ENCODE measurements at regions not wholly inside any gene's neighbourhood (a gene's known extent, or its start where the extent isn't known, plus 50 kb on each side); places are given as distances from the start of the nearest gene placed in this dataset.
"Not testable (repeated sequence)": the region's sequence is repeated elsewhere in the genome, so short reads cannot be mapped to it uniquely, and the experiment has no call there.

DNA sequence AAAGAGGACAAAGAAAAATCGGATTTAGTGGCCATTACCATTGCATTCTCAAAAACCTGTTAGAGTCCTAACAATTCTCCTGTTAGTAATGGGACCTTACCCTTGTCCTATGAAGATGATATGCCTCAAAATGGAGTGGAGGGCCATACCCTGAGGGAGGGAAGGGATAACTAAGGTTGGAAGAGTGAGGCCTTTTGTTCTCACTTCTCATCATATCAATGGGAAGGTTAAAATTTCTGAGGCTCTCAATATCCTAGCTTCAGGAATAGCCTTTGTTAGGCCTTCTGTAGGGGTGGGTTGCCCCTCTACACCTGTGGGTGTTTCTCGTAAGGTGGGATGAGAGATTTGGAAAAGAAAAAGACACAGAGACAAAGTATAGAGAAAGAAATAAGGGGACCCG, 109.4 kb upstream of the SGIP1 start:
- intact Hi-C loops (cut with DNase I); H3K4me3 ChIP-seq; H3K36me3 ChIP-seq; H3K27me3 ChIP-seq; DNase-seq (ENCODE audit: extremely low spot score in 2 of 2); H3K4me1 ChIP-seq; H3K27ac ChIP-seq; H3K9me3 ChIP-seq: not testable (repeated sequence)

DNA sequence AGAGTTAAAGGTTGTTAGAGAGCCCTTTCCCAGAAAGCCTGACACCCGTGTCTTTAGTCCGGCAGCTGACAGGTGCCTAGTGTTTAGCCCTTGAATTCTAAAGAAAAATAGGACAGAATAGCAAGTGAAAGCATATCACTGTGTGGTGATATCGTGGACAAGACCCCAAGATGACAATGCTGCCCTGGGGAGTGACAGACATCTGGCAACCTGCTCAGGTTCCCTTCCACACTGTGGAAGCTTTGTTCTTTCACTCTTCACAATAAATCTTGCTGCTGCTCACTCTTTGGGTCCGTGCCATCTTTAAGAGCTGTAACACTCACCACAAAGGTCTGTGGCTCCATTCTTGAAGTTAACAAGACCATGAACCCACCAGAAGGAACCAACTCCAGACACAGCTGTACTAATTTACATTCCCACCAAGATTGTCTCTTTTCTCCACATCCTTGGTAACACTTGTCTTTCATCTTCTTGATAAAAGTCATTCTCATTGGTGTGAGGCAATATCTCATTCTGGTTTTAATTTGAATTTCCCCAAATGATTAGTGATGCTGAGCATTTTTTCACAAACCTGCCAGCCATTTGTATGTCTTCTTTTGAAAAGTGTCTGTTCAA, 107.6 kb upstream of the SGIP1 start:
- Histone ChIP-seq H3K27me3 (no peaks in the 10 kb centered on the region), H3K4me1 (no peaks in the 10 kb centered on the region), H3K4me3 (no peak overlapping the region), H3K9me3 (no peaks in the 10 kb centered on the region), H3K27ac (no peak overlapping the region), H3K36me3 (no peaks in the 10 kb centered on the region)
- DNase-seq (ENCODE audit: extremely low spot score in 2 of 2) = no peak
- intact Hi-C loops (cut with DNase I) = no loop called here
- no peak for TF ChIP-seq POLR2AphosphoS5 (IDR thresholded peaks at IDR 0.05; ENCODE audit: insufficient read depth in 1 of 2, low read depth in 1 of 2)
- TF ChIP-seq, protein P1, sequence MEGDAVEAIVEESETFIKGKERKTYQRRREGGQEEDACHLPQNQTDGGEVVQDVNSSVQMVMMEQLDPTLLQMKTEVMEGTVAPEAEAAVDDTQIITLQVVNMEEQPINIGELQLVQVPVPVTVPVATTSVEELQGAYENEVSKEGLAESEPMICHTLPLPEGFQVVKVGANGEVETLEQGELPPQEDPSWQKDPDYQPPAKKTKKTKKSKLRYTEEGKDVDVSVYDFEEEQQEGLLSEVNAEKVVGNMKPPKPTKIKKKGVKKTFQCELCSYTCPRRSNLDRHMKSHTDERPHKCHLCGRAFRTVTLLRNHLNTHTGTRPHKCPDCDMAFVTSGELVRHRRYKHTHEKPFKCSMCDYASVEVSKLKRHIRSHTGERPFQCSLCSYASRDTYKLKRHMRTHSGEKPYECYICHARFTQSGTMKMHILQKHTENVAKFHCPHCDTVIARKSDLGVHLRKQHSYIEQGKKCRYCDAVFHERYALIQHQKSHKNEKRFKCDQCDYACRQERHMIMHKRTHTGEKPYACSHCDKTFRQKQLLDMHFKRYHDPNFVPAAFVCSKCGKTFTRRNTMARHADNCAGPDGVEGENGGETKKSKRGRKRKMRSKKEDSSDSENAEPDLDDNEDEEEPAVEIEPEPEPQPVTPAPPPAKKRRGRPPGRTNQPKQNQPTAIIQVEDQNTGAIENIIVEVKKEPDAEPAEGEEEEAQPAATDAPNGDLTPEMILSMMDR (IDR thresholded peaks at IDR 0.05) = no peak
- no peak for TF ChIP-seq POLR2A (IDR thresholded peaks at IDR 0.05)

GRCh38 chr1:66430815-66431214, 103.1 kb upstream of the SGIP1 start:
- intact Hi-C loops (cut with DNase I) = loop anchor here (10.0 kb wide), 1 partner anchor 106 kb away; no protein-coding TSS in a partner anchor
- not testable (repeated sequence) for H3K9me3 ChIP-seq; H3K27me3 ChIP-seq; H3K4me1 ChIP-seq; H3K27ac ChIP-seq; H3K36me3 ChIP-seq; DNase-seq (ENCODE audit: extremely low spot score in 2 of 2); H3K4me3 ChIP-seq

DNA sequence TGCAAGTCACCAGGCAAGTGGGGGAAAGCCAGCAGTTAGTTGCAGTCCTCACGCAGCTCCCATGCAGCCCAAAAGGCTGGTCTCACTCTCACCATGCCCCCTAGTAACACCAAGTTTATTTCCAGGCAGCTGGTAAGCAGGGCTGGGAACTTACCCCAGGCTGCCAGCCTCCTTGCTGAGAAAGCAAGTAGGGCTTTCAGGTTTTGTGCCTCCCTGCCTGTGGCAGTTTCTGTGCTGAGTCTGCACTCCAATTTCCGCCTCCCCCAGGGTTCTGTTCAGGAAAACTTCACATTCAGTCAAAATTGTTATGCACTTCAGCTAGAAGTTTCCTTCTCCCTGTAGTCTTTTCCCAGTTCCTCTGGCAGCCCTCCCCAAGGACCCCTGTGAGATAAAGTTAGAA, 102.0 kb upstream of the SGIP1 start:
- TF ChIP-seq, protein P1 (IDR thresholded peaks at IDR 0.05) = no peak
- TF ChIP-seq POLR2AphosphoS5 (IDR thresholded peaks at IDR 0.05; ENCODE audit: insufficient read depth in 1 of 2, low read depth in 1 of 2) = no peak
- no peak for TF ChIP-seq POLR2A (IDR thresholded peaks at IDR 0.05)
- no peak for DNase-seq (ENCODE audit: extremely low spot score in 2 of 2)
- Histone ChIP-seq H3K9me3 (no peaks in the 10 kb centered on the region), H3K4me1 (no peaks in the 10 kb centered on the region), H3K27me3 (no peaks in the 10 kb centered on the region), H3K36me3 (no peaks in the 10 kb centered on the region), H3K4me3 (no peak overlapping the region), H3K27ac (no peak overlapping the region)
- intact Hi-C loops (cut with DNase I) = loop anchor here (10.0 kb wide), 1 partner anchor 107 kb away; no protein-coding TSS in a partner anchor

DNA sequence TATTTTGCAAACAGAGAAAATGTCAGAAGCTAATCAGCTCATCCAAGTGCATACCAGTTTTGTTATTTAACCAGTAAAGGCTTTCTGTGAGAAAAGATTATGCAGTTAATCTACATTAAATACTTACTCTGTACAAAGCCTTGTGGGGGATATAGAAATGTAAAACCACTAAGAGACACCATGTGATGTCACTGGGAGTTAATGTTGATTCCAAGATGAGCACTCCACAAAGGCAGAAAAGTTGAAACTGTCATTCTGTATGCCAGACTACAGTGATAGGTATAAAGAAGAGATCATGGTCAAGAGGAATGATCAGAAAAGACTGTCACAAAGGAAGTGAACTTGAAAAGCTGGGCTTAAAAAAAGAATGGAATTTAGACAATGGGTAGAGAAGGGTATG, 100.3 kb upstream of the SGIP1 start:
- Histone ChIP-seq H3K27me3 (no peaks in the 10 kb centered on the region), H3K9me3 (no peaks in the 10 kb centered on the region), H3K27ac (no peak overlapping the region), H3K36me3 (no peaks in the 10 kb centered on the region), H3K4me1 (peaks cover 4% of the 10 kb centered on the region), H3K4me3 (no peak overlapping the region)
- TF ChIP-seq POLR2A (IDR thresholded peaks at IDR 0.05) = no peak
- TF ChIP-seq POLR2AphosphoS5 (IDR thresholded peaks at IDR 0.05; ENCODE audit: insufficient read depth in 1 of 2, low read depth in 1 of 2) = no peak
- TF ChIP-seq, protein P1 (IDR thresholded peaks at IDR 0.05) = no peak
- no peak for DNase-seq (ENCODE audit: extremely low spot score in 2 of 2)
- intact Hi-C loops (cut with DNase I) = loop anchor here (10.0 kb wide), 1 partner anchor 109 kb away; no protein-coding TSS in a partner anchor

DNA sequence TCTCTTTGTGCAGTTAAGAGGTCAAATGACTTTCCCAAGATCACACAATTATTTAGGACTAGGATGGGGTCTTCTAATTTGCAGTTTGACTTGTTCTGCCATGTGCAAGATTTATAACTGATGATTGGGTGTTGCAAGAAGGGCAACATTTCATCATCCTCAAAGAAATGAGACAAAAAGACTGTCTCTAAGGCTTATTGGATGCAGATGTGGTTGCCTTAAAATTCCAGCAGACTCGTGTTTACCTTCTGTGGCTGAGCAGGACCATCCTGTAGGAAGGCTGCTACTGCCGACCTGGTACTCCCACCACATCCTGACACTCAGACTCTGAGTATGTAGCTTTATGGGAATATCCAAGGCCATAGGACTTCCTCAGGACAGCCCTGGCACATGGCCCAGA, 99.9 kb upstream of the SGIP1 start:
- no peaks in the 10 kb centered on the region for H3K27me3 ChIP-seq
- DNase-seq (ENCODE audit: extremely low spot score in 2 of 2) = no peak
- TF ChIP-seq, protein P1 (IDR thresholded peaks at IDR 0.05) = no peak
- TF ChIP-seq POLR2A (IDR thresholded peaks at IDR 0.05) (no peak), POLR2AphosphoS5 (IDR thresholded peaks at IDR 0.05; ENCODE audit: insufficient read depth in 1 of 2, low read depth in 1 of 2) (no peak)
- intact Hi-C loops (cut with DNase I) = loop anchor here (10.0 kb wide), 1 partner anchor 109 kb away; no protein-coding TSS in a partner anchor
- no peak overlapping the region for H3K4me3 ChIP-seq
- H3K4me1 ChIP-seq = peaks cover 9% of the 10 kb centered on the region
- H3K27ac ChIP-seq = no peak overlapping the region
- no peaks in the 10 kb centered on the region for H3K9me3 ChIP-seq
- H3K36me3 ChIP-seq = no peaks in the 10 kb centered on the region

Measured in vagina (tissue), 2 donors.